RPMI7951 (cell line): ENCODE measurements at regions not wholly inside any gene's neighbourhood (a gene's known extent, or its start where the extent isn't known, plus 50 kb on each side); places are given as distances from the start of the nearest gene placed in this dataset.

Experiments
- DNase-seq: peaks from one replicate; pipeline ENCODE4 v3.0.0-alpha.2; 2012; ENCODE audit warnings: low read depth

DNA sequence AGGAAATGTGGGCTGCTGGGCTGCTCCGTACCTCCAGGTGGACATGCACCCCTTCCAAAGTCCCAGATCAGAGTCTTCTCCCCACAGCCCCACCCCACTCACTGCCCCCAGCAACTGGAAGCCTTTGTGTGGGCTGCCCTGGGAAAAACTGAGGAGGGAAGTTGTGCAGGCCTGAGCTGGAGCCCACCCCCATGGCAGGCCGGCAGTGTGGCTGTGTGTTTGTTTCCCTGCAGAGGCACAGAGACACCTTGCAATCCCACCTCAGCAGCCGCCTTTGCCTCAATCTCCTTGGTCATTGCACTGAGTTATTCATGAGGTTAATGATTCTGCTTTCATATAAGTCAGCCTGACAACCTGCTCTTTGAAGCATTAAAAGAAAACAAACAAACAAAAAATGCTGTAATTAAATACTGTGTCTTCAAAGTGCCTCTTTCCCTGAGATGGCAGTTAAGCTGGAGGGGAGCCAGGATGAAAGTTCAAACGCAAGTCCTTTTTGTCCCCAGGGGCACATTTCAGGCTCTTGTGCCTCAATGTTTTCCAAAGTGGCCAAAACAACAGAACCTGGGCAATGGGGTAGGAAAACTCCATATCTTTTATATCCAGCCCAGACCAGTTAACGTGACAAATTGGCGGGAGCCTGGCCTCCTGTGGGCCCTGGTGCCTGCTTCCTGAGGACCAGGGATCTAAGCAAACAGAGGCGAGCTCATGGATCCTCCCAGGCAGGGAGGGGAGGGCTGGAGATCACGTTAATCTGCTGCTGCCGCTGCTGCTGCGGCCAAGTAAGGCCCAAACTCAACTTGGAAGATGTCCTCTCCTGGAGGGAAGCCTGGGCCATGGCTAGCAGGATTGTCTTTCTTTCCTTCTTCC is 51.9 kb upstream of the TSPAN11 start:
- DNase-seq = no peak

DNA sequence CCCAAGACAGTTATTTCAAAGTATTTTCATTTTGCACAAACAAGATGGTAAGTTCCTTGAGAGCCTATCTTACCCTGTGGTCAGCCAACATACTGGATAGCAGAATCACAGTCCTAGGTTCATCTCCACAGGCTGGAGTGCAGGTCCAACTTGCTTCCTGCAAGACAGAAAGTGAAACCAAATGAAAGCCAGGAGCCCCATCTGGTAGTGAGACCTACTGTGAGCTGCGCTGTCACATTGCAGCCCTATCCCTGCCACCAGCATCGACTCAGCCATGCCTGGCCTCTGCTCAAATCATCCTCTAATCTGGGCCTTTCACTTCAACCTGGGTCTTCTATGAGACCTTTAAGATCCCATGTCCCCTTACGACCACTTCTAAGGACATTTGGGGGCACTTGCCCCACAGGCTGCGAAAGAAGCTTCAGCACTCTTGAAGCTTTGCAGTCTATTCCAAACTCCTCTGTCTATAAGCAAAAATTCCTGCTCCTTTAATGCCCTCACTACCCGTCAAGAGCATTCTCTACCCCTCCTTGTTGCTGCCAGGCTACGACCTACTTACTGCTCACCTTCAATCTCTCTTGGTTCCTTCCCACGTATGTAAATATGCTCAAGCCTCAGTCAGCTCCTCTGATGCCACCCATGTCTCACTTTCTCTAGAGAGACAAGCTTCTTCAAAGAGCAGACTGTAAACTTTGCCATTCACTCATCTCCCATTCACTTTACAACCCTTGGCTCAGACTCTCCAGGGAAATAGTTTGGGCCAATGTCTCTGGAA is 55.9 kb upstream of the TSPAN11 start:
- DNase-seq = peak; percentile 17

DNA sequence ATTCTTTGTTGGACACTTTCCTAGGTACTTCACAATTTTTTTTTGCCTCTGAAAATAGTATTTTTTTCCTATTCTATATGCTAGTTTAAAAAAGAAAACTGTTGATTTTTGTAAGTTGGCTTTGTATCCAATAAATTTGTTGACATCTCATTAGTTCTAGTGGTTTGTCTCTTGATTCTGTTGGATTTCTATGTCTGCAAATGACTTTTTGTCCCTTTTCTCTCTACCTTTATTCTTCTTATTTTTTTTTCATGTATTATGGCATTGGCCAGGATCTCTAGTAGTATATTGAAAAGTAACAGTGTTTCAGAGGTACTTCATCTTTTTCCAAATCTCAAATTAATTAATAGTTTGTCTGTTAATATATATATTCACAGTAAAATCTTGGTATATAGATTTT is 59.1 kb upstream of the TSPAN11 start:
- DNase-seq = no peak

DNA sequence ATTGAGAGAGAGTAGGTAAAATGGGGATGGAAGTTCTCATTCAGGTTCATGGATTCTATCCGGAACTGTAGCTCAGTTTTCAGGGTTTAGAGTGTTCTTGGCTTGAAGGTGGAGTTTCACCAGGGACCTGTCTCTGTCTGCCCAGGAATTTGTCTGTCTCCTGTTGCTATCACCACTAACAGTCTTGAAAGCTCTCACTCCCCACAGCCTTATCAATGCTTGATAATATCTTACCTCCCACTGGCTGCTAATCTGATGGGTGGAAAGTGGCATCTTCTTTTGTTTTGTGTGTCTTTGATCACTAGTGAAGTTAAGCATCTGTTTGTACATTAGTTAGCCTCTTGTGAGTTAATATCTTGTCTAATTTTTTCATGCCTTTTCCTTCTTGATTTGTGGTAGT is 60.3 kb upstream of the TSPAN11 start:
- DNase-seq = no peak

DNA sequence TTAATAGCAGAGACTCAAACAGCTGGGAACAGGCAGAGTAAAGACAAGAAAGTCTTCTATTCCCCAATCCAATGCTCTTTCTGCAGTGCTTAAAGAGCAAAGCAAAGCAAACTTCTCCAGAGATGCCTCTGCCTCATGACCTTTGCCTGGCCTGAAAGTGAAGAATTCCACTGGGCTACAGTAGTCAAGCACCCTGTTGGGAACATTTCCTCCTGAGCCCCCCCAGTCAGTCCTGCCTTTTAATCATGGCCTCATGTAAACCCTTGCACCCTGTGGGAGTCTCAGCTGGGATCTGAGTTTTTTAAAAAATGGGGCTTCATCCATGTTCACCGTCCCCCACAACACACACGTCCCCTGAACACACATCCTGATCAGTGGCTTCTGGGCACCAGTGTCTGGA is 62.7 kb upstream of the TSPAN11 start:
- no peak for DNase-seq

DNA sequence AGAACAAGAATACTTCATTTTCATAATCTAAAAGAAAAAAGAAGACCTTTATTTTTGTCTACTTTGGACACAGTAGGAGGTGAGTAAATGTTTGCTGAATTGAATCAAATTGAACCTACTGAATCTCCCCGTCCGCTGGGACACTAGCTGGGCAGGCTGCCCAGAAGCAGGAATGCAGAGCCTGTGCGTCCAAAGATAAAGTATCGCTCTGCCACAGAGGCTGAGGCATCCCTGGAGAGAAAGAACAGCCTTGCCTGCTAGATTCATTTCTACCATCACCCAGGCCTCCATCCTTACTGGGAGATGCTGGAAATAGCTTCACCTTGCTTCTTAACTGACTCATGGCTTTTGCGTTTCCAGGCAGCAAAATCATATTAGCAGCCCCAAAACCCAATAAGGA is 64.1 kb upstream of the TSPAN11 start:
- DNase-seq = no peak

DNA sequence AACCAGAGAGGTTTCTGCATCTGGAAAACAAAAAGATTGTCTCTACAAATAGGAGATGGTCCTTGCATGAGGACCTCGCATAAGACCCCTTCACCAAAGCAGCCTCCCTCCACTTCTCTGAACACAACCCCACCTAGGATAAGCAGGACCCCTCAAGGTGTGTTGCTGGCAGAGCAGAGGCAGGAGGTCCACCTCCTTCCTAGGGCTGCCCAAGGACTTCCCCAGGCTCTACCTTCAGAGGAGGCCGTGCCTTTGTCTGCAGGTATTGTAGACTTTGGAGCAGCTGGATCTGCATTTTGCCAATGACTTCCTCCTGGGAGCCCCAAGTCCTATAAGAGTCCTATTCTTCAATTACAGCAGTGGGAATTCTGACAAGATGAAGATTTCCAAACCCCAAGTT is 67.3 kb upstream of the TSPAN11 start:
- DNase-seq = no peak

DNA sequence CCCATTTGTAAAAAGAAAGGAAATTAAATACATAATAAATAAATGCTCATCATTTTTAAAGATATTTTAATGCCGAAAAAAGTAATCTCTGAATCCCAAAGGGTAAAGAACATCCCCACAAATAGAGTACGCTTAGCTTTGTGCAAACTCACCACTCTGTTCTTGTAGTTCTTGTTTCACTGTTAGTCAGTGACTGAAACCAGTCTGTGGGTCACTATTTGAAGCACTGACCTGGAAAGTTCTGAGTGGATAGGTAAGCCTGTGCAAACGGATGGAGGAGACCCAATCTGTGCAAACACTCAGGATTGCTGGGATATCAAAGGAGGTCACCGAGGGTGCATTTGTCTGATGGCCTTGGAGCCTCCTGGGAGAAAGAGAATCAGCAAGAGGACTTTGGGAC is 68.1 kb upstream of the TSPAN11 start:
- no peak for DNase-seq

DNA sequence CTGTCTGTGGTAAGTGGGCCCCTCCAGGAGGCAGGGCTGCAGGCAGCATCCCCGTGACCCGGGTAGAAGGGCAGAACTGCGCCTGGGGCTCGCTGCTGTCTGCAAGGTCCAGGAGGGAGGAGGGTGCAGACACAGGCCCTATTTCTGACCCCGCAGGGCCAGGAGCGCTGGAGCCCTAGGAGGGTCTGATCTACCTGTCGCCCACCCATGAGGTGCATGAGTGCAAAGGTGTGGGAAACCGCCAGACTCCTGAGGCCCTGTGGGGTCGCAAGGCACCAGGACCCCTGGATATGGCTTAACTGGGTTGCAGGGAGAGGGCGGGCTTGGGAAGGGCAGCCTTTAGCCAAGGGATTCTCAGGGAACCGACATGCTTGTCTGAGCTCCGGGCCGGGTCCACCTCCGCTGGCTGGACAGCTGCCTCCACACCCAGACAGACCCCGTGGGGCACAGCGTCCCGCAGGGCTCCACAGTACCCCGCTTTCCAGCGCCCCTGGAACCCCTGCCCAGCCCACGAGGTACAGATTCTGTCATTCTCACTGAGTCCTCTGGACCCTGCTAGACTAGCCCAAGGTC is 72.9 kb upstream of the TSPAN11 start:
- no peak for DNase-seq

DNA sequence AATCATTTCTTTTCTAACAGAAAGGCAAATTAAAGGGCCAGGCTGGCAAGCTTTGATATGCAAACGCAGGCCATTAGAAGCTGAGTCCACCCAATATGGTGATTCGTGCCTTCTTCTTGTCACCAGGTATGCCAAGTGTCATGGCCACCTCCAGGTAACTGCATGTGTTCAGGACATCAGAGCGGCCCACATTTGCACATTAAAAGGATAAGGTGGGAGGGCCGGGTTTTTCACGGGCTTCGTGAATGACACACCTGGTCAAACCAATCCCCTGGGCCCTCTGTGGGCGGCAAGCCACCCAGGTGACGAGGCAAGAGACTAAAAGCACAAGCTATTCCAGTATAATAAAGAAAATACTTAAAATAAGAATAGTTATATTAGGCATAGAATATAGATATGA is 75.9 kb upstream of the TSPAN11 start:
- DNase-seq = no peak

DNA sequence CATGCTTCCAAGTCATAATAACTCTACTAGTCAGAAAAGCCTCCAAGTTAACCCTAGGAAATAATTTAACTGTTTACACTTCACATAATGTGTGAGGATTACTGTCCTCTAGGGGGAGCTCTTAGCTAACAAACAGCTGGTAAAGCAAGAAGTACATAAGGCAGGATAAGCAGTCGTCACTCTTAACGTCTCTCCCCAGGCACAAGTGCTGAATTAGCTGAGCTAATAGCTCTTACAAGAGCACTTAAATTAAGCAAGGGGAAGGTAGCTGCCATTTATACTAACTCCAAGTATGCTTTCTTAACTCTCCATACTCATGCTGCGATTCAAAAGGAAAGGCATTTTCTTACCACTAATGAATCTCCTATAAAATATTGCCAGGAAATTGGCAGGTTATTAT is 79.3 kb upstream of the TSPAN11 start:
- peak; percentile 60 for DNase-seq

DNA sequence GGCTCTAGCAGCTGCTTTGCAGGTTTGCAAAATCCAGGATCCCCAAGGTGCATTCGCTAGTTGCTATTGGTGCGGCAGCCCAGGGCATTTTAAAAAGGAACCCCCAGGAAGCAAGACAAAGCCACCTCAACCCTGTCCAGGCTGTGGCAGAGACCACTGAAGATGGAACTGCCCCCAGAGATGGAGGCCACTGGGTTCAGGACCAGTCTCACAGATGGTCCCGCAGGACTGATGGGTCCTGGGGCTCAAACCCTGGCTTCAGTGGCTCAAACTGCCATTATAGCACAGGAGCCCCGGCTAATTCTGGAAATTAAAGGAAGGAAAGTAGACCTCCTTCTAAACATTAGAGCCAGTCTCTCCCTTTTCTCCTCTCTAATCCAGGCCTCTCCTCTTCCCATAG is 79.8 kb upstream of the TSPAN11 start:
- DNase-seq = no peak

DNA sequence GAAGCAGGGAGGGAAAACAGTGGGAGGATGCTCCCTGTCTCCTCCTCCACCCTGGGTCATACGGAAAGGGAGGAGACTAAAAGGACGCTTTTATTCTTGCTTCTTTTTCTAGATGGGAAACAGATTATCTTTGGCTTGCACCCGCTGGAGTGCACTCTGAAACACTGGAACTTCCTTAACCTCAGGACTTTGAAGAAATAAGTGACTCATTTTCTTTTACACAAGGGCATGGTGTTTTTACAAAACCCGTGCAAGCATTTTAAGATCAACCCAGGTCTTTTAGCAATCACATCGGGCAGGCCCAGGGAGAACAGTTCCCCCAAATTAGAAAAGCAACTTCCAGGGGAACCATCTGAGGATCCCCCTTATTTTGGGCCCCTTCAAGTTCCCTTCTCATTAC is 80.9 kb upstream of the TSPAN11 start:
- DNase-seq = no peak

DNA sequence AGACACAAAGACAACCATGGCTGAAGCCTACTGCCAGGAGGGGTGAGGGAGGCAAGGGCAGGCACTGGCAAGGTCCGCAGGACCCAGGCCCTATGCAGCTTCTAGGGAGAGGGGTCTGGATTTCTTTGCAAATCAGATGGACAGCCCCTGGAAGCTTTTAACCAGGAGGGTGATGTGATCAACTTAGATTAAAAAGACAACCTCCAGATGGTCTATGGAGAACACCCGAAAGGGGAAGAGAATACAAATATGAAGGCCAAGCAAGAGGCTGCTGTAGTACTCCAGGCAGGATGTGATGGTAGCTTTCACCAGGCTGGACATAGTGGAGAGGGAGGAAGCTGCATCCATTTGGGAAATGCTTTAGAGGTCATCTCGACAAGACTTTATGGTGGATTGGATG is 83.3 kb upstream of the TSPAN11 start:
- no peak for DNase-seq

DNA sequence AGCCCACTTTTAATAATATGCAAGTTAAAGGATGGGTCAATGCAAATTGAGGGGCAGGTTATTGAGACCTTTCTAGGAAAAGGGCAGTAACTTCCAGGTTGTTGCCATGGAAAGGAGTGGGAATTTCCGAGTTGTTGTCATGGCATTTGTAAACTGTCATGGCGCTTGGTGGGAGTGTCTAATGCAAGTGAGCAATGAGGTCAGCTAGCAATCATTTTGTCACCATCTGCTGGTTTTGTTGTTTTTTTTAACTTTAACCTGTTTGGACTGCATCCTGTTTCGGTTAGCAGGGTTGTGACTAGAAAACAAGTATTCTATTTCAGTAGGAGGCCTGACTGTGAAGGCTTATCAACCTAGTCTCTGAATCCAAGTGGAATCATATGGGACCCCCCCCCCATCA is 85.8 kb upstream of the TSPAN11 start:
- DNase-seq = no peak

DNA sequence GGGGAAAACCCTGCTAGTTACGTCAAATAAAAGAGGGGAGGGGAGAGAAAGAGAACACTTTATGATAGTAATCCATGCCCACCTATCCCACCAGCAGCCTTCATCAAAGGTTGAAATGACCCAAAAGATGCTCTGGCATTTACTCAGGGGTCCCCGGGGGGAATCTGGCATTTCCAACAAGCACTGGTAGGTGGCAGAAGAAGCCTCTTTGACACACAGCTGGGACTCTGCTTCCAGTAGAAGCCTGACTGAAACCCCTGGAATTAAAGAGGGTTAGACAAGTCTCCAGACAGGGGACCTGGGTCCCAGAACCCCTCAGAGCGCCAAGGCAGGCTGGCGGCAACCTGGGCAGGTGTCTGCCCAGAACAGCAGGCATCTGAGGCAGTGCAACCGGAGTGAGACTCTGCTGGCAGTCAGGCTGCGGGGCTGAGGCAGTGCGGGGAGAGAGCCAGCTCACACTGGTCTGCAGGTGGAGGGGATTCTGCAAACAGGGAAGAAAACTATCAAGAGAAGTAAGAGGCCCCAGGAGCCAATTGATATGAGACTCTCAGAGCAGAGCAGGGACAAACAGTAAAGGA is 85.0 kb upstream of the CAPRIN2 start:
- no peak for DNase-seq

DNA sequence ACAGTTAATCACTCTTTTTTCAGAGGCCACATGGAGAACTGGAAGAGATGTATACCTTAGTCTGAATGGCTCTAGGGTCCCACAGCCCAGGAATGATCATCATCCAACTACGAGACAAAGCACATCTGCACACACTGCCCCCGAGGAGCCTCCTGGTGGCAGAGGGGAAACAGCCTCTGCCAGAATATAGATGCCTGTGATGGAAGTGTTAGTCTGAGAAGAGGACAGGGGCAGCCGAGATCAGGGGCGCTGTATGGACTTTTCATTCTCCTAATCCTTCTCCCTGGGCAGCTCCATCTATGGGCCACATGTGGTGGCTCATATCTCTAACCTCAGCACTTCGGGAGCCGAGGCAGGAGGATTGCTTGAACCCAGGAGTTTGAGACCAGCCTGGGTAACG is 82.8 kb upstream of the CAPRIN2 start:
- no peak for DNase-seq

DNA sequence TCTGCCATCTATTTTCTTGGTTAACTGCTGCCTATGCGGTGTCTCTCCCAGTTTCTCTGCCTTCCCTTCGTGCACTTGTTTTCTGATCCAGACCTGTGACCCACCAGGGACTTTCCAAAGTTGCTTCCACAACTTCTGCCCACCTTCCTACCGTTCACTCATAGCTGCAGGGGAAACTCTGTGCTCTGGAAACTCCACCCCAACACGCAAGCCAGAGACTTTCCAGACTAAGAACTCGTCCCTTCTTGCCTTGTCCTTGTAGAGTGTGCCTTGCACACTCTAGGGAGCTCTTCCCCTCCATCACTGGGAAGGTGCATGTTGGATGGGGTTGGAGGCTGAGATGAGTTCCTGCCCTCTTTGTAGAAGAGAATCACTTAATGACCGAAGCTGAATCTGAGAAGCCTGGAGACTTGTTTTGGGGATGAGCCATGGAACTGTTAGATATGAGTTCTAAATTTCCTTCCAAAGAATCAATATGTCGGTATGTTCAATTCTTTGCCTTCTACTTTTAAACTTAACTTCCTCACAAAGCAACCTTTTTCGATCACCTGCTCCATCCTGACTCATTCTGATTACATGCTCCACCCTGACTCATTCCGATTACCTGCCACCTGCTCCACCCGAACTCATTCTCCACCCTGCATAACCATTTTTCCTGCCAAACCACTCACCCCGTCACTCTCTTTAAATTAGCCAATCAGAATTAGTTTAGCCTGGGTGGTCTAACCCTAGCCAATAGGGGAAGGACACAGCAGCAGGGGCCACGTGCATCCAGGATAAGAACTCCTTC is 82.1 kb upstream of the CAPRIN2 start:
- DNase-seq = no peak

DNA sequence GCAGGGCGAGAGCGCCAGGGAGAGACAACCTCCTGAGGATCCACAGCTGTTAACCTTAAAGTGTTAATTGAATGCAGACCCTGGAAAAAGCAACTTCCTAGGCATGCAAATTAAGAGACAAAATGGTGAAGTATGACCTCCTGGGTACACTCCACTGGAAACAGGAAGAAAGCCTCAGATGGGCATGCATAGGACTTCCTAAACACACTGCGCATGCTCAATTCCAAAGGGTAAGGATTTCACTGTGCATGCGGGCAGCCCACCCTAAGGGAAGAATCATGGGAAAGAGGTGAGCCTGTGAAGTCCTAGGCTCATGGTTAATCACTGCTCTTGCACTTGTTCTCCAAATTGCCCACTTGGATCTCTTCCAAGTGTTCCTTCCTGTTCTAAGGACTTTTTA is 80.5 kb upstream of the CAPRIN2 start:
- no peak for DNase-seq

DNA sequence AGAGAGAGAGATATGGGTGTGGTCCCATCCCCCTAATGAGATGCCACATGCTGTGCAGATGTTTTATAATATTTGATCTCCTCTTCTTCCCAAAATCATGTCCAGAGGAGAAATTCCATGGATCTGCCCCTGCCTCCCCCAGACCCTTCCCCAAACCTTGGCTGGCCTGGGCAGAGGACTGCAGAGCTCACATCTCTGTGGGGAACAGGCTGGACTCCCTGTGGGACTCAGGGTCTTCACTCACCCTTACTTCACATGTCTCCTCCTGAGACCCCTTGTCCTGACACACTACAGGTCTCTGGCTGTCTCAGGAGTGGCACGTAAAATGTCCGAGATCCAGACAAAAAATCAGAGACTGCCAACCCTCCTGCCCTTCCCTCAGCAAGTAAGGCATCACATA is 76.0 kb upstream of the CAPRIN2 start:
- no peak for DNase-seq

DNA sequence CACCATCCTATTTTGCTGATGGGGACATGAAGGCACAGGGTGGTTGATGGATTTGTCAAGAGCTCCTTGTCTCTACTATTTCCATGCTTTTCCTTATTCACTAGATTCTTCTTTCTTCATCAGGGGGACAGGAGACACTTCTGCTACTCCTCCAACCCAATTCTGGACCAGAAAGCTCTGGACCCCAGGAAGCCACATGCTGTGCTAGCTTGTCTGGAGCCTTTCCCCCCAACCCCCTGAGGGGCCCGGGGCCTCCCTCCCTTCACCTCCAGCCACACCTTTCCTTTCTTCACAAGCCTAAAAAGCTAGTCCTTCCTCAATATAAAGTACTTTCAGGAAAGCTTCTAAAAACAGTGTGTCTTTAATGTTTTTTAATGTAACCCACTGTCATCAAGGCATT is 75.1 kb upstream of the CAPRIN2 start:
- DNase-seq = no peak

DNA sequence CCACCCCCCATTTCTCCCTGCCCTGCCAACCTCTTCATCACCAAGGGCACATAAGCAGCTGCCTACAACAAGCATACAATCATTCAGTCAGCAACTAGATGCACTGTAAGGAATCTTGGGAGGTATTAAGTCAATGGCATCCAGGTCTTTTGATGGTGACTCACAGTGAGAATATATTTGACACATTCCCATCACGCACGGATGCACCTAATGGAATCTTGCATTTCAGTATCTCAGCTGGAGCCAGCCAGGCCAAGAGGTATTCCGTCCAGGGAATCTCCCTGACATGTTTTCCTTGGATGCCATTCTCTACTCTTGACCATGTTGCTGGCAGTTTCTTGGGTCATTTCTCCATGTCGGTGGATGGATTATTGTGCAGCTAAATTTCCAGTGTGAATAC is 73.9 kb upstream of the CAPRIN2 start:
- DNase-seq = no peak
